Suppressor macrophage treated with lipopolysaccharide for 1 hour (primary cell): ENCODE measurements at regions not wholly inside any gene's neighbourhood (a gene's known extent, or its start where the extent isn't known, plus 50 kb on each side); places are given as distances from the start of the nearest gene placed in this dataset.

Experiments used
- DNase-seq, 3 donors: peaks; one replicate each; pipeline ENCODE4 v3.0.0-alpha.2; 2020 to 2022

GRCh38 chr2:195606179-195606578, 50.8 kb upstream of the SLC39A10 start:
- DNase-seq: no peak

GRCh38 chr2:195604706-195605105, 52.3 kb upstream of the SLC39A10 start:
- DNase-seq: no peak

DNA sequence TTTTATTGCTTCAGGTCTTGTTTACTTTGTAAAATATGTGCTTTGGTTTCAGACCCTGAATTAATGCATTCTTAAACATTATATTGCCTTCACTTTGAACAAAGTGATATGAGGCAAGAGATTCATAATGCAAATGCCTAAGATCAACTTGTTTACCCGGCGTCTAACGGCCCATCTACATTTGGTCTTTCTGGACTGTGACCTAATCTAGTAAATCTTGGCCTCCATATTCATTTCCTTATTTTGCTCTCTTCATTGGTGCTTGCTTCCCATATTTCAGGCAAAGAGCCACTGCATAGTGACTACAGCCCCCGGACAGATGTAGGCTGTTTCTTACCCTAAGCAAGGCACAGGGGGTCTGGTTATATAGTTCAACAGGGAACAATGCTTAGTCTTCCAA, 53.0 kb upstream of the SLC39A10 start:
- DNase-seq: peak in 2 of 3 donors; percentile 15 to 47

DNA sequence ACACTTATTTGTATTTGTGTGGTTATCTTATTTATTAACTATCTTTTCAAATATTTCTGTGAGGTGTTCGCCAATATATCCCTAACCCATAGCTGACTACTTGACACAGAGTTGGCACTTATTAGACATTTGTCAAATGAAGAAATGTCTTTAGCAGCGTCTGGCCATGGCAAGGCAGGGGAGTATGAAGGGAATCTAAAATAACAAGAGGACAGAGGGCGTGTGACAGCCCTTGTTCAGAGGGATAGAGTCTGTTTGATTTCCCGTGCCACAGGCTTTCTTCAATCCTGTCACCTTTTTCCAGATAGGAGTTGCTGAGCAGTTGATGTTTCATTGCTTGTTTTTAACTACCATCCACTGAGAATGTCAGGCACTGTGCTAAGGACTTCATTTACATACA, 53.6 kb upstream of the SLC39A10 start:
- no peak for DNase-seq

GRCh38 chr2:195602687-195603086, 54.3 kb upstream of the SLC39A10 start:
- DNase-seq: no peak

GRCh38 chr2:195601361-195601760, 55.7 kb upstream of the SLC39A10 start:
- DNase-seq: no peak

- DNase-seq: no peak
These were observed 56.2 kb upstream of the SLC39A10 start for GRCh38 chr2:195600778-195601177.

DNA sequence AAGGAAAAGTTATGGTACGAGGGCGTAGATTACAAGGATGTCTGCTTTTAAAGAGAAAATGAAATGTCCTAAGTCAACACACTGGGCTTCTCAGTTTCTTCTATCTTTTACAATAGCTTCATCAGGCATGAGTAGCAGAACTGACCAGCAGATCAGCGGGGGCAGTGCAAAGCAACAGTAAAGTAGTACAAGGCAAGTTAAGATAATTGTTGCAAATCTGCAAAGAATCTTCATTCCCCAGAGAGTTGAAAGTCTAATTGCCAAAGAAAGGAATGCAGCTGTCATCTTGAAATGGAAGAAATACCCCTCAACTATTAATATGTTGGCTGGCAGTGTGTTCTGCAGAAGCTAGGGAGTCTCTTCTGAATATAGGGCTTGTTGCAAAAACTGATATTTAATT, 60.2 kb upstream of the SLC39A10 start:
- no peak for DNase-seq

GRCh38 chr2:195595825-195596224, 61.2 kb upstream of the SLC39A10 start:
- DNase-seq: peak; percentile 27 to 46 (median 41)

DNA sequence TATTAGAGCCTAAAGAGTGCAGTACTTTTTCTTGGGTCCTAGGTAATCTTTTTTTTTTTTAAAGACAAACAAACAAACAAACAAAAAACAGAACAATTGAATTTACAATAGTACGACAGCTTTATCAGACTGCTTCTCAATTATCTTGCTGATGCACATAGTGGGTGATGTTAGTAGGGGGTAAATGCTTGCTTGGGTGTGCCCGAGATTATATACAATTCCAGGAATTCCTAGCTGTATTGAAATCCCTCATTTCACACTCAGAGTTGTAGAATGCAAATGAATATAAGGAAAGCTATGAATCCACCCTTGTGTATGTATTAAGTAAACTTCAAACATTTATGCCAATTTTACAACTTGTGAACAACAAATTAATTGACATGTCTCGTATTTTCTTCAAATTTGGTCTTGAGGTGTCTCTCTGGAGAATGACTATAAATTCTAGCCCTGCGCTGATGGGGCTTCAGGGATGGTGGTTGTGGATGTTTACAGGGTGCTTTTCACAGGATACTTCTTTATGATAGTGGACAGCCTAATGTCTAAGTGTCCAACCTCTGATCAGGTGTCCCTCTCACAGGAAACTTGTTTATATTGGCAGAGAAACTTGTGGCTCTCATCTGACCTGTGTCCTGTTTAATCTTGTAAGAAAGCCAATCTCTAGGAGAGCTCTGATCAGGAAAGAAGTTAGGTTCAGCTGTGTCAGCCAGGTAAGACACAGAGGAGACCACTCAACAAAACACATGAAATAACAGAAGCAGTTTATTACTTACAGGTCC, 61.9 kb upstream of the SLC39A10 start:
- DNase-seq: no peak

DNA sequence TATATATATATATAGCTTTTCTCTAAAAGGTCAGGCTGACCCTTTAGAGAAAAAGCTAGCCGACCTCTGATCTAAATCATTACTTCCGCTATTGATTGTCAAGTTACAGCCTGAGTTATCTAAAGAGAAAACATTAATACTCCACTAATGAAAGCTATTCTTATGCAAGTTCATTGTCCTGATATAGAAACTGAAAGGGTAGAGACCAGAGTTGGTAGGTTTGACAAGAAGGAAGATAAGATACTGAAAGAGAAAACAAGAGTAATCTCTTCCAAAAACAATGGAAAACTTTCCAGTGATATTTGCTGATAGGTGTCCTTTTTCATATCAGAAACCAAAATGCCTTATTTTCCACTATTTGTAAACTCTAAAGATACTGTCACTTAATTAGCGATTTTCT, 62.8 kb upstream of the SLC39A10 start:
- DNase-seq: peak in 1 of 3 donors; percentile 28

DNA sequence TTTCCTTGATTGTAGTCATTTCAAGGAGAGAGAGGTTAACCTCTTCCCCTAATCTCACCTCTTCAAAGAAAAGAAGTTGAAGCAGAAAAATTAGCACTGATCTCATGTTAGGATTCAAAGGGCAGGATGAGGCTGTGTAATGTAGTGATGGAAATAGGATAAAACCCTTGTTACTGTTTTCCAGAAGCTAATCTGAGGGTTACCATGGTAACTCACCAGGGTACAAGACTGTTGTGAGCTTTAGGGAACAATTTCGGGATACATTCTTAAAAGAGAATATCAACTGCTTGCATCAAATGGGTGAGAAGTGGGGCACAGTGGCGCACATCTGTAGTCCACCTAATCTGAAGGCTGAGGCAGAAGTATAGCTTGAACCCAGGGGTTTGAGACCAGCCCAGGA, 64.9 kb upstream of the SLC39A10 start:
- DNase-seq: no peak

GRCh38 chr2:195590861-195591205, 66.2 kb upstream of the SLC39A10 start:
- DNase-seq: peak; percentile 52 to 64 (median 54)

DNA sequence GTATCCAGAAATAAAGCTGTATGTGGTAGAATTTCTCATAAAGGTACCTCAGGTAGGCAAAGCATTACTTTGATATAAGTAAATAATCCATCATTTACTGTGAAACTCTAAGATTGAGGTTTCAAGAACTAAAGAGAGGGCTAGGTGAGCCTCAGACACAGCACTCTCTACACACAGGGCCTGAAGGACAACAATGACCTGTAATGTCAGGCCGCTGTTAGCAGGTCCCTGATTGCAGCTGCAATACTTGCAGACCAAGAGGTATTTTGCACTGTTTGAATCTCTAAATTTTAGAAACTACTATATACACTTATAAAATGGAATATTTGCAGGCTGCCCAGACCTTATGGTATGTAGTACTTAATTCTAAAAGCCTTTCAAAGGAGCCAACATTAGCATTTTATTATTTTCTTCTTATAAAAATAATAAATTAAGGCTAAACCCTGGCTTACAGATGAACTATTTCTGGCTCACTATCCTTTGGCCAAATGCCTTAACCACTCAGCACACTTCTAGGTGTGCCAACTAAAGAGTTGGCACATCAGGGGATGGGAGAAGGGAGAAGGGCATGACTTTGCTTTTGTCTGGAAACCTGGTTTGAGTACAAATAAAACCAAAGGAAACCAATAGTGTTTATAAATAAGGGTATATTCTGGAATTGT, 66.7 kb upstream of the SLC39A10 start:
- no peak for DNase-seq

DNA sequence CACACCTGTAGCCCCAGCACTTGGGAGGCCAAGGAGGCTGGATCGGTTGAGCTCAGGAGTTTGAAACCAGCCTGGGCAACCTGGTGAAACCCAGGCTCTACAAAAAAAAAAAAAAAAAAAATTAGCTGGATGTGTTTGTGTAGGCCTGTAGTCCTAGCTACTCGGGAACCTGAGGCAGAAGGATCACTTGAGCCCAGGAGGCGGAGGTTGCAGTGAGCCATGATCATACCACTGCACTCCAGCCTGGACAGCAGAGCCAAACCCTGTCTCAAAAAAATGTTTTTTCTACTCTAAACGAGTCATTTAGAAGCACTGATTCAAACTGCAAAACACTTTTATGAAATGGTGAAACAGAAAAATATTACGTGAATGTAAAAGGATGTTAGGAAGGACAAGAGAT, 69.1 kb upstream of the SLC39A10 start:
- no peak for DNase-seq

DNA sequence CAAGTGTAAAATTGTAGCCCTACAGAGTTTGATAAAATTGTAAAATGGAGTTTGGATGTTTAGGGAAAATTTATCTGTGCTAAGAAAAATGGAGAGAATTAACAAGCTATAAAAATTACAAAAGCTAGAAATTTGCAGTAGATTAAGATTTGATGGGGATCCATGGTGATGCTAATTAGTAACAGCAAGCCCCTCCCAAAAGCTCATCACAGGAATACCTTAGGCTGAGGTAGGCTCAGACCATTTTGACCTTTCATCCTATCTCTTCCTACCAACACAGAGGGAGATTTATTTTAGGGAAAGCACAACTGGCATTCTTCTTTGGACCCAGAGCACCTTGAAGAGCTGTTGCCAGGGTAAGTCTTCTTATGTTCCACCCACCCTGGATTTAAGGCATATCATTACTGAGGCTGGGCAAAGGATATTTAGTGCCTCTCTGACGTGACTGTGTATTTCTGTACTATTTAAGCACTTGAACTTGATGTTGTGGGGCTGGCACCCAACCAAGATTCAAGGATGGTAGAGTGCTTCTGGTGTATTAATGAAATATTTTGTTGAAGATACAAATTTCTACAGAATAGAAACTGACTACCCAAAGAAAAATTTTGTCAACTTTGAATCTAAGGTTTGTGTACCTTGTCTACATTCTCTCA, 70.8 kb upstream of the SLC39A10 start:
- DNase-seq: no peak

DNA sequence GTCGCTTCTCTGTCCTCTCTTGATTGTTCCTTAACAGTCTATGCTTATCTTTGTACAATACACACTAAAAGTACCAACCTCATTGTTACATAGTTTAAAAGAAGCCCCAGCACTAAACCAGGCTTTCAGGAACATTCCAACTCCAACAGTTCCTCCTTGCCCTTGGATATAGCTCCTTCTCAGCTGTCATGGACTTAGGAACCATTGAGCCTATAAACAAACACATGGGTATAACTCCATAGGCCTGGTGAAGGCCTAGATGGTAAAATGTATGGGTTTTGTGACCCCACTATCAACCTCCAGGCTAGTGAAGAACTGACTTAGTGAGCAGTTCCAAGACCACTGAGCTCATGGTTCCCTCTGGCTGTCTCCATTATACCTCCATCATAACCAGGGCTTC, 74.8 kb upstream of the SLC39A10 start:
- DNase-seq: no peak

DNA sequence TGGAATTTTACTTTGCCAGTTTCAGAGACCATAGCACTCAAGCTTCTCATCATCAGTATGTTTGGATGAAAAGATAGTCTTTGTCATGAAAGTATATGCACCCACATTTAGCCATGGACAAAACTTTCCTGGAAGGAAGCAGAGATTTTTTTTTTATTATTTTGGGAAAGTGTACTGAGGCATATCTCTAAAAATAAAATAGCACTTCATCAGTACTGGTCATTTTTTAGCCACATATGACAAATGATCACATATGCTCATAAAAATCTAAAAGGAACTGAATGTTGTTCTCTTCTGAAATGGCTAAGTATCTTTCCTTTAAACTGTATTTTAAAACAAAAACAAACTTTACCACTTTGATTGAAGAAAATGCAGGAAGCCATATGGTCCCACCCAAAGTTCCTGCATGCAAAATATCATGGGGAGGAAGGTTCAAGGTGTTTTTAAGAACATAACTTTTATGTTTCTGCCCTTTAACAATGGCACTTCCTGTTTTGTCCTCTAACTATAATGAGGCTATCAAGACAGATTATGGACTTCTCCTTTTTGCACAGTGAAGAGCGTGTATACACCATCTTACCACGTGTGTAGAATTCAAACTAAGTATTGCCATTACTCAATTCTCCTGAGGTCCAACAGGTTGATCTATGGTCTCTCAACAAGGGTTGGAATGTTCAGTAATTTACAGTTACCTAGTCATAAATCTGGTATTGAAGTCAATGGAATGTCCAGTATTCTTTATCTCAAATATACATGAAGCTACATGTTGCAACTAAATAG, 77.1 kb upstream of the SLC39A10 start:
- peak; percentile 52 to 86 (median 77) for DNase-seq

GRCh38 chr2:195575879-195576401, 81.1 kb upstream of the SLC39A10 start:
- DNase-seq: peak; percentile 90 to 99 (median 98)

GRCh38 chr2:195575016-195575415, 82.0 kb upstream of the SLC39A10 start:
- DNase-seq: peak in 2 of 3 donors; percentile 52 to 57

DNA sequence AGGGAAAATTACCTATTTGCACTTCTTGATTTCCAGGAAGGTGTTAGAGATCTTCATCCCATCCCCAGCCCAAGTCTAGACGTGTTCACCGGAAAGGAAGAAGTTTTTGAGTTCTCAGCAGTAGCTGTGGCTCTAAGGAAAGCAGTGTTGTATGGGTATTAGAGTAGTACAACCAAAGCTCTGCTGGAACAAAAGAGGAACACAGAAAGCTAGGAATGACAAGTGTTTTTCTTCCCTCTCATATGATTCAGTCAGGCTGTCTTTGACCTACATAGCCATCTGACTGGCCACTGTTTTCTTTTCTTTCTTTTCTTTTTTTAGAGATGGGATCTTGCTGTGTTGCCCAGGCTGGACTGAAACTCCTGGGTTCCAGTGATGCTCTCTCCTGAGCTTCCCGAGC, 82.7 kb upstream of the SLC39A10 start:
- peak; percentile 50 to 78 (median 76) for DNase-seq

GRCh38 chr2:195572895-195573683, 83.9 kb upstream of the SLC39A10 start:
- DNase-seq: no peak
